Right lobe of liver (tissue), 6 donors: ENCODE measurements at regions not wholly inside any gene's neighbourhood (a gene's known extent, or its start where the extent isn't known, plus 50 kb on each side); places are given as distances from the start of the nearest gene placed in this dataset.
"Not testable (repeated sequence)": the region's sequence is repeated elsewhere in the genome, so short reads cannot be mapped to it uniquely, and the experiment has no call there.

Source experiments
- ATAC-seq, 4 donors: fragments of 200-7000 bp; cut with Tn5 transposase; one replicate each; pipeline ENCODE4 v1.9.1; 2020; ENCODE audit warnings: mild to moderate bottlenecking in 4 of 4, moderate library complexity in 4 of 4
- DNase-seq, 3 donors: peaks; one replicate each; pipeline ENCODE4 v3.0.0-alpha.2; 2020
- H3K27ac ChIP-seq, 3 donors: fragments of 200-600 bp; one replicate each; pipeline ENCODE4 v1.8.0; 2022
- H3K27me3 ChIP-seq, 2 donors: fragments of 200-600 bp; one replicate each; pipeline ENCODE4 v1.8.0; 2022
- H3K36me3 ChIP-seq, 4 donors: fragments of 200-600 bp; sonication (generic) in 1 of 4; one replicate each; pipeline versions ENCODE4 v1.5.1 to v1.8.0; 2017 to 2022; ENCODE audit warnings: control low read depth in 1 of 4
- H3K4me1 ChIP-seq, 4 donors: fragments of 200-600 bp; sonication (generic) in 1 of 4; one replicate each; pipeline versions ENCODE4 v1.5.1 to v1.8.0; 2017 to 2022; ENCODE audit warnings: control low read depth in 1 of 4
- H3K4me3 ChIP-seq, 3 donors: fragments of 200-600 bp; one replicate each; pipeline ENCODE4 v1.8.0; 2022
- H3K9me3 ChIP-seq, 4 donors: fragments of 200-600 bp; sonication (generic) in 1 of 4; one replicate each; pipeline versions ENCODE4 v1.5.1 to v1.8.0; 2017 to 2022; ENCODE audit warnings: control low read depth in 1 of 4
- CTCF ChIP-seq, 4 donors: fragments of 200-600 bp in 3 of 4; fragments of 450-650 bp in 1 of 4; IDR thresholded peaks; one replicate each; pipeline versions ENCODE4 v1.5.1 to v1.8.0; 2016 to 2022; ENCODE audit warnings: antibody characterized with exemption in 4 of 4, mild to moderate bottlenecking in 2 of 4
- POLR2A ChIP-seq: fragments of 450-650 bp; IDR thresholded peaks from one replicate; pipeline ENCODE4 v1.6.1; 2017; ENCODE audit warnings: antibody characterized with exemption, mild to moderate bottlenecking
- WGBS: methylation state at CpG from one replicate; pipeline ENCODE4 v1.1.6; 2018; ENCODE audit warnings: low coverage, low lambda C conversion rate; ENCODE audit not compliant: insufficient coverage; ENCODE audit errors: missing lambda C conversion rate; 5-methylcytosine and 5-hydroxymethylcytosine counted together
- intact Hi-C, 2 donors: fragments of 100-400 bp; cut with DNase I; formaldehyde crosslinking; loops; one replicate each; pipeline versions ENCODE4 v1.11.2 to v1.14.1; 2022
- donor health status: DM: no; HTN: yes; CAD: no.
- donor health status: DM: no; HTN: no; CAD: no.
- donor health status: DM: no; HTN: no; CAD: no.
- donor health status: DM: no; HTN: yes; CAD: no.
- donor health status: DM: no; HTN: yes; CAD: no.

- H3K27ac ChIP-seq, result peak overlapping the region in 1 of 3 donors; percentile 86
- intact Hi-C loops, result no loop called here
- H3K27me3 ChIP-seq, result no peaks in the 10 kb centered on the region
- DNase-seq, result no peak
- H3K9me3 ChIP-seq, result no peaks in the 10 kb centered on the region
- H3K4me1 ChIP-seq, result peaks cover 0 to 18% (median 7%) of the 10 kb centered on the region in 4 donors
- no peak for ATAC-seq
- peak overlapping the region in 2 of 3 donors; percentile 17 to 28 for H3K4me3 ChIP-seq
- 88% methylated on average over 3 of the region's 3 CpGs for WGBS
- no peak for TF ChIP-seq CTCF (IDR thresholded peaks at IDR 0.05)
- TF ChIP-seq POLR2A, result no peak
- no peaks in the 10 kb centered on the region for H3K36me3 ChIP-seq
Measured at GRCh38 chr9:87421734-87422133, 75.9 kb upstream of the DAPK1 start.

- H3K36me3 ChIP-seq, result no peaks in the 10 kb centered on the region
- ATAC-seq, result peak; percentile 86 to 92 (median 89)
- peaks cover 0 to 18% (median 7%) of the 10 kb centered on the region in 4 donors for H3K4me1 ChIP-seq
- no peaks in the 10 kb centered on the region for H3K27me3 ChIP-seq
- peak overlapping the region; percentile 17 to 37 (median 28) for H3K4me3 ChIP-seq
- no peaks in the 10 kb centered on the region for H3K9me3 ChIP-seq
- peak; percentile 58 for TF ChIP-seq POLR2A
- peak; percentile 18 to 41 (median 30) for TF ChIP-seq CTCF (IDR thresholded peaks at IDR 0.05)
- peak in 1 of 3 donors; percentile 64 for DNase-seq
- peak overlapping the region; percentile 69 to 94 (median 86) for H3K27ac ChIP-seq
- intact Hi-C loops, result no loop called here
- 27% methylated on average over 1 of the region's 1 CpG for WGBS
Measured at GRCh38 chr9:87422999-87423398, 74.7 kb upstream of the DAPK1 start.

- ATAC-seq, result peak; percentile 70 to 75 (median 75)
Measured at GRCh38 chr9:87423885-87424284, 73.8 kb upstream of the DAPK1 start.

GRCh38 chr9:87425202-87425601 is 72.5 kb upstream of the DAPK1 start:
- intact Hi-C loops, result no loop called here
- Histone ChIP-seq H3K27me3 (no peaks in the 10 kb centered on the region), H3K4me1 (peaks cover 0 to 18% (median 7%) of the 10 kb centered on the region in 4 donors), H3K9me3 (no peaks in the 10 kb centered on the region), H3K27ac (peak overlapping the region in 1 of 3 donors; percentile 94), H3K4me3 (no peak overlapping the region), H3K36me3 (no peaks in the 10 kb centered on the region)
- 43% methylated on average over 1 of the region's 2 CpGs for WGBS
- TF ChIP-seq POLR2A, result no peak
- TF ChIP-seq CTCF (IDR thresholded peaks at IDR 0.05), result no peak
- ATAC-seq (no peak), DNase-seq (no peak)

More at GRCh38 chr9:87423885-87424284, 73.8 kb upstream of the DAPK1 start:
- H3K27me3 ChIP-seq, H3K4me3 ChIP-seq, H3K36me3 ChIP-seq, H3K9me3 ChIP-seq, intact Hi-C loops: not testable (repeated sequence)
- WGBS, result 39% methylated on average over 4 of the region's 4 CpGs
- peak; percentile 62 to 82 (median 79) for DNase-seq
- Histone ChIP-seq H3K4me1 (peaks cover 0 to 18% (median 7%) of the 10 kb centered on the region in 4 donors), H3K27ac (peak overlapping the region; percentile 69 to 94 (median 86))

GRCh38 chr9:87427851-87428506 is 69.7 kb upstream of the DAPK1 start:
- intact Hi-C loops, result no loop called here
- DNase-seq (no peak), ATAC-seq (no peak)
- 64% methylated on average over 5 of the region's 5 CpGs for WGBS
- no peak overlapping the region for H3K27ac ChIP-seq
- peaks cover 0 to 13% (median 3%) of the 10 kb centered on the region in 4 donors for H3K4me1 ChIP-seq
- H3K27me3 ChIP-seq, result no peaks in the 10 kb centered on the region
- H3K36me3 ChIP-seq, result no peaks in the 10 kb centered on the region
- no peaks in the 10 kb centered on the region for H3K9me3 ChIP-seq
- no peak overlapping the region for H3K4me3 ChIP-seq
- no peak for TF ChIP-seq CTCF (IDR thresholded peaks at IDR 0.05)
- TF ChIP-seq POLR2A, result no peak
